A549 (cell line): ENCODE measurements at regions not wholly inside any gene's neighbourhood (a gene's known extent, or its start where the extent isn't known, plus 50 kb on each side); places are given as distances from the start of the nearest gene placed in this dataset.
"Not testable (repeated sequence)": the region's sequence is repeated elsewhere in the genome, so short reads cannot be mapped to it uniquely, and the experiment has no call there.

Experiments used
- ATAC-seq, 2 experiments: fragments of 200-7000 bp in 1 of 2; fragments of >200 bp in 1 of 2; cut with Nextera tagmentation in 1 of 2; cut with Tn5 transposase in 1 of 2; 3 replicates each; pipeline versions ENCODE4 v1.8.0 to v1.9.1; 2018 to 2020; ENCODE audit warnings: mild to moderate bottlenecking in 1 of 2, moderate library complexity in 1 of 2
- CTCF ChIA-PET: fragments of 300-600 bp; sonication (Branson Sonifier 250); formaldehyde crosslinking; extraction: SDS; loops from one replicate; lab custom pipeline; 2021; ENCODE audit warnings: antibody characterized with exemption, inconsistent platforms; lab: Yijun Ruan, JAX
- POLR2A ChIA-PET: fragments of 350-600 bp; formaldehyde crosslinking; extraction: SDS; loops from one replicate; lab custom pipeline; 2021; ENCODE audit warnings: antibody characterized with exemption, inconsistent platforms; lab: Yijun Ruan, JAX
- DNase-seq, 2 experiments: peaks; one replicate each; pipeline versions ENCODE4 v3.0.0 to v3.0.0-alpha.2; 2011 to 2016; ENCODE audit warnings: low read depth in 1 of 2, low spot score in 1 of 2
- FAIRE-seq: peaks from 2 replicates; lab custom pipeline; 2011; peaks lifted over from hg19 to GRCh38; lab: Jason Lieb, UNC
- H3K27ac ChIP-seq, 2 experiments: fragments of >200 bp; sonication (Bioruptor Twin); formaldehyde crosslinking; 3 replicates each; pipeline ENCODE4 v1.5.1; 2016 to 2017
- H3K4me1 ChIP-seq: fragments of >200 bp; sonication (Bioruptor Twin); formaldehyde crosslinking; 3 replicates; pipeline ENCODE4 v1.6.1; 2016
- H3K4me2 ChIP-seq: fragments of >200 bp; sonication (Bioruptor Twin); formaldehyde crosslinking; 3 replicates; pipeline ENCODE4 v1.6.1; 2016
- H3K4me3 ChIP-seq: fragments of >200 bp; sonication (Bioruptor Twin); formaldehyde crosslinking; 3 replicates; pipeline ENCODE4 v1.5.1; 2016
- H3K9me3 ChIP-seq: fragments of >200 bp; sonication (Bioruptor Twin); formaldehyde crosslinking; 3 replicates; pipeline ENCODE4 v1.6.1; 2016
- CHD2 ChIP-seq: fragments of 150-350 bp; IDR thresholded peaks from 2 replicates; pipeline ENCODE4 v1.6.1; 2014; ENCODE audit warnings: low read length; ENCODE audit not compliant: partially characterized antibody
- CHD4 ChIP-seq: fragments of 200-600 bp; sonication (generic); IDR thresholded peaks from 2 replicates; pipeline ENCODE4 v1.6.1; 2016; ENCODE audit warnings: antibody characterized with exemption, mild to moderate bottlenecking, borderline replicate concordance
- EHF ChIP-seq: fragments of 250-450 bp; sonication (Bioruptor Pico); IDR thresholded peaks from 2 replicates; pipeline ENCODE4 v1.5.0; 2020; ENCODE audit warnings: mild to moderate bottlenecking
- FOSB ChIP-seq: fragments of 250-450 bp; sonication (Bioruptor Pico); IDR thresholded peaks from 2 replicates; pipeline ENCODE4 v1.5.0; 2020; ENCODE audit warnings: mild to moderate bottlenecking, moderate library complexity
- HOXB13 ChIP-seq: fragments of 250-450 bp; sonication (Bioruptor Pico); IDR thresholded peaks from 2 replicates; pipeline ENCODE4 v1.5.0; 2020; ENCODE audit warnings: low read depth, mild to moderate bottlenecking, moderate library complexity
- HOXB5 ChIP-seq: fragments of 250-450 bp; sonication (Bioruptor Pico); IDR thresholded peaks from 2 replicates; pipeline ENCODE4 v1.5.0; 2020; ENCODE audit warnings: mild to moderate bottlenecking, moderate library complexity
- JUN ChIP-seq, 2 experiments: fragments of >200 bp; sonication (Bioruptor Twin); formaldehyde crosslinking; IDR thresholded peaks; 2 replicates in 1 of 2; 3 replicates in 1 of 2; pipeline ENCODE4 v1.6.1; 2016 to 2017
- JUNB ChIP-seq: fragments of >200 bp; sonication (Bioruptor Twin); formaldehyde crosslinking; IDR thresholded peaks from 2 replicates; pipeline ENCODE4 v1.6.1; 2016
- KDM5A ChIP-seq: fragments of 200-600 bp; sonication (generic); IDR thresholded peaks from 2 replicates; pipeline ENCODE4 v1.6.1; 2016; ENCODE audit warnings: antibody characterized with exemption, mild to moderate bottlenecking
- MAZ ChIP-seq: fragments of 150-350 bp; IDR thresholded peaks from 2 replicates; pipeline ENCODE4 v1.6.1; 2014; ENCODE audit warnings: antibody characterized with exemption, low read depth, low read length, borderline replicate concordance
- RAD21 ChIP-seq, 2 experiments: fragments of >200 bp in 1 of 2; sonication (Bioruptor Twin) in 1 of 2; formaldehyde crosslinking in 1 of 2; IDR thresholded peaks in 1 of 2; conservative IDR thresholded peaks in 1 of 2; 2 replicates in 1 of 2; 3 replicates in 1 of 2; pipeline ENCODE4 v1.6.1; 2012 to 2018; ENCODE audit warnings: inconsistent platforms in 1 of 2
- ZC3H11A ChIP-seq: fragments of 450-650 bp; IDR thresholded peaks from 2 replicates; pipeline ENCODE4 v1.6.1; 2014; ENCODE audit warnings: antibody characterized with exemption, mild to moderate bottlenecking
- ZNF302 ChIP-seq: fragments of 250-450 bp; sonication (Bioruptor Pico); IDR thresholded peaks from 2 replicates; pipeline ENCODE4 v1.9.0; 2021; ENCODE audit warnings: inconsistent platforms, mild to moderate bottlenecking, moderate library complexity
- ZSCAN20 ChIP-seq: fragments of 250-450 bp; sonication (Bioruptor Pico); IDR thresholded peaks from 2 replicates; pipeline ENCODE4 v1.8.0; 2022; ENCODE audit warnings: mild to moderate bottlenecking, moderate library complexity
- WGBS: methylation state at CpG from one replicate; pipeline ENCODE4 v1.1.6; 2017; ENCODE audit errors: missing lambda C conversion rate; 5-methylcytosine and 5-hydroxymethylcytosine counted together
- TF ChIP-seq, protein P1 (sequence below): fragments of >200 bp; sonication (Bioruptor Twin); formaldehyde crosslinking; IDR thresholded peaks from 2 replicates; pipeline ENCODE4 v1.6.1; 2016
- TF ChIP-seq, protein P2 (sequence below): fragments of 200-600 bp; sonication (generic); IDR thresholded peaks from 2 replicates; pipeline ENCODE4 v1.6.1; 2016; ENCODE audit warnings: antibody characterized with exemption, mild to moderate bottlenecking, moderate library complexity
- TF ChIP-seq, protein P3 (sequence below): IDR thresholded peaks from 2 replicates; pipeline ENCODE4 v1.6.1; 2012
- TF ChIP-seq, protein P4 (sequence below): IDR thresholded peaks from 2 replicates; pipeline ENCODE4 v1.6.1; 2012; ENCODE audit warnings: low read depth, borderline replicate concordance

DNA sequence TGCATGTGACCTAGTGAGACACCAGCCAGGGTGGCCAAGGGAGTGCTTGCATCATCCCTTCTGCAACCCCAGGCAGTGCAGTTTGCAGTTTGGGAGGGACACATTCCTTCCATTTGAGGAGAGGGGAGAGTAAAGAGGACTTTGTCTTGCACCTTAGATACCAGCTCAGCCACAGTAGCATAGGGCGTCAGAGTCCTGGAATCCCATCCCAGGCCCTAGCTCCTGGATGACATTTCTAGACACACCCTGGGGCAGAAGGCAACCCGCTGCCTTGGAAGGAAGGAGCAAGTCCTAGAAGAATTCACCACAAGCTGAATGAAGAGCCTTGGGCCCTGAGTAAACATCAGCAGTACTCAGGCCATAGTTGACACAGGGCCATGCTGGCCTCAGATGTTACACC, 680.4 kb upstream of the IMPG1 start:
- no peak overlapping the region for H3K27ac ChIP-seq
- FAIRE-seq = no peak
- POLR2A ChIA-PET = no interaction called here
- H3K4me3 ChIP-seq = no peak overlapping the region
- no peak for DNase-seq
- ATAC-seq = no peak
- no peak overlapping the region for H3K4me2 ChIP-seq
- no CpG with 5 or more reads among the region's 2 CpGs for WGBS
- no peaks in the 10 kb centered on the region for H3K4me1 ChIP-seq
- H3K9me3 ChIP-seq = no peaks in the 10 kb centered on the region
- TF ChIP-seq HOXB13 (no peak), KDM5A (no peak)
- CTCF ChIA-PET = no interaction called here

DNA sequence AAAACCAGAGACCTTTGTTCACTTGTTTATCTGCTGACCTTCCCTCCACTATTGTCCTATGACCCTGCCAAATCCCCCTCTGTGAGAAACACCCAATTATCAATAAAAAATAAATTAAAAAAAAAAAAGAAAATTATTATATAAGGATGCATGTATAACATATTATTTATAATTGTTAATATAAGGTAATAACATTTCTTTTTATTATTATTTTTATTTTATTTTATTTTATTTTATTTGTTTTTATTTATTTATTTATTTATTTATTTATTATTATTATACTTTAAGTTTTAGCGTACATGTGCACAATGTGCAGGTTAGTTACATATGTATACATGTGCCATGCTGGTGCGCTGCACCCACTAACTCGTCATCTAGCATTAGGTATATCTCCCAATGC, 672.9 kb upstream of the IMPG1 start:
- DNase-seq, ATAC-seq, H3K4me2 ChIP-seq, POLR2A ChIA-PET, H3K4me3 ChIP-seq, H3K4me1 ChIP-seq, CTCF ChIA-PET, H3K9me3 ChIP-seq, H3K27ac ChIP-seq, FAIRE-seq: not testable (repeated sequence)
- no CpG with 5 or more reads among the region's 3 CpGs for WGBS

DNA sequence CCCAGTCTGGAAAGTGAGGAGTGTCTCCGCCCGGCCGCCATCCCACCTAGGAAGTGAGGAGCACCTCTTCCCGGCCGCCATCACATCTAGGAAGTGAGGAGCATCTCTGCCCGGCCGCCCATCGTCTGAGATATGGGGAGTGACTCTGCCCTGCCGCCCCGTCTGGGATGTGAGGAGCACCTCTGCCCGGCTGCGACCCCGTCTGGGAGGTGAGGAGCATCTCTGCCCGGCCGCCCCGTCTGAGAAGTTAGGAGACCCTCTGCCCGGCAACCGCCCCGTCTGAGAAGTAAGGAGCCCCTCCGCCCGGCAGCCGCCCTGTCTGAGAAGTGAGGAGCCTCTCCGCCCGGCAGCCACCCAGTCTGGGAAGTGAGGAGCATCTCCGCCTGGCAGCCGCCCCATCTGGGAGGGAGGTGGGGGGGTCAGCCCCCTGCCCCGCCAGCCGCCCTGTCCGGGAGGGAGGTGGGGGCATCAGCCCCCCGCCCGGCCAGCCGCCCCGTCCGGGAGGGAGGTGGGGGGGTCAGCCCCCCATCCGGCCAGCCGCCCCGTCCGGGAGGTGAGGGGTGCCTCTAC, 671.8 kb upstream of the IMPG1 start:
- CTCF ChIA-PET, DNase-seq, H3K4me1 ChIP-seq, H3K27ac ChIP-seq, H3K4me2 ChIP-seq, H3K4me3 ChIP-seq, ATAC-seq, H3K9me3 ChIP-seq, POLR2A ChIA-PET, FAIRE-seq: not testable (repeated sequence)
- no CpG with 5 or more reads among the region's 38 CpGs for WGBS

DNA sequence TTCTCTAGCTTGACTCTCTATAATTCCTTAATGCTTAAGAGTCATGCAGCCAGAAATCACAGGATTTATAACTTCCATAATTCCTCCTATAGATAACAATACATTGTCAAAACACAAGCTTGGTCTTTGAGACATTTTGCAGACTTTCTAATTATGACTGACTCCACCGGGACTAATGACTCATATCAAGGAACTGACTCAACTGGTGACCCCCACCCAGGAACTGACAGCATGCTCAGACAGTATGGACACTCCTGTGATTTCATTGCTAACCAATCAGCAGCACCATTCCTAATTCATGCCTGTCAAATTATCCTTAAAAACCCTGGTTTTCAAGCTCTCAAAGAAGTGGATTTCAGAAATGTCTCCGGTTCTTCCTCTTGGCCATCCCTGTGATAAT, 670.5 kb upstream of the IMPG1 start:
- no CpG with 5 or more reads among the region's 2 CpGs for WGBS
- DNase-seq (no peak), ATAC-seq (no peak), FAIRE-seq (no peak)
- no peak overlapping the region for H3K4me3 ChIP-seq
- no peaks in the 10 kb centered on the region for H3K9me3 ChIP-seq
- H3K4me2 ChIP-seq = no peak overlapping the region
- ChIA-PET POLR2A (no interaction called here), CTCF (no interaction called here)
- H3K4me1 ChIP-seq = no peaks in the 10 kb centered on the region
- H3K27ac ChIP-seq = no peak overlapping the region
- TF ChIP-seq JUNB (no peak), FOSB (CRISPR knock-in tag) (no peak), ZSCAN20 (CRISPR knock-in tag) (no peak), CHD2 (no peak), EHF (CRISPR knock-in tag) (no peak), ZNF302 (CRISPR knock-in tag) (no peak), RAD21 (conservative IDR thresholded peaks at IDR 0.05 in 1 of 2, IDR thresholded peaks at IDR 0.05 in 1 of 2) (no peak), MAZ (no peak), HOXB5 (CRISPR knock-in tag) (no peak), ZC3H11A (no peak), JUN (IDR thresholded peaks at IDR 0.05) (no peak), CHD4 (no peak)
- TF ChIP-seq, protein P1, sequence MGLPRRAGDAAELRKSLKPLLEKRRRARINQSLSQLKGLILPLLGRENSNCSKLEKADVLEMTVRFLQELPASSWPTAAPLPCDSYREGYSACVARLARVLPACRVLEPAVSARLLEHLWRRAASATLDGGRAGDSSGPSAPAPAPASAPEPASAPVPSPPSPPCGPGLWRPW = no peak
- TF ChIP-seq, protein P2, sequence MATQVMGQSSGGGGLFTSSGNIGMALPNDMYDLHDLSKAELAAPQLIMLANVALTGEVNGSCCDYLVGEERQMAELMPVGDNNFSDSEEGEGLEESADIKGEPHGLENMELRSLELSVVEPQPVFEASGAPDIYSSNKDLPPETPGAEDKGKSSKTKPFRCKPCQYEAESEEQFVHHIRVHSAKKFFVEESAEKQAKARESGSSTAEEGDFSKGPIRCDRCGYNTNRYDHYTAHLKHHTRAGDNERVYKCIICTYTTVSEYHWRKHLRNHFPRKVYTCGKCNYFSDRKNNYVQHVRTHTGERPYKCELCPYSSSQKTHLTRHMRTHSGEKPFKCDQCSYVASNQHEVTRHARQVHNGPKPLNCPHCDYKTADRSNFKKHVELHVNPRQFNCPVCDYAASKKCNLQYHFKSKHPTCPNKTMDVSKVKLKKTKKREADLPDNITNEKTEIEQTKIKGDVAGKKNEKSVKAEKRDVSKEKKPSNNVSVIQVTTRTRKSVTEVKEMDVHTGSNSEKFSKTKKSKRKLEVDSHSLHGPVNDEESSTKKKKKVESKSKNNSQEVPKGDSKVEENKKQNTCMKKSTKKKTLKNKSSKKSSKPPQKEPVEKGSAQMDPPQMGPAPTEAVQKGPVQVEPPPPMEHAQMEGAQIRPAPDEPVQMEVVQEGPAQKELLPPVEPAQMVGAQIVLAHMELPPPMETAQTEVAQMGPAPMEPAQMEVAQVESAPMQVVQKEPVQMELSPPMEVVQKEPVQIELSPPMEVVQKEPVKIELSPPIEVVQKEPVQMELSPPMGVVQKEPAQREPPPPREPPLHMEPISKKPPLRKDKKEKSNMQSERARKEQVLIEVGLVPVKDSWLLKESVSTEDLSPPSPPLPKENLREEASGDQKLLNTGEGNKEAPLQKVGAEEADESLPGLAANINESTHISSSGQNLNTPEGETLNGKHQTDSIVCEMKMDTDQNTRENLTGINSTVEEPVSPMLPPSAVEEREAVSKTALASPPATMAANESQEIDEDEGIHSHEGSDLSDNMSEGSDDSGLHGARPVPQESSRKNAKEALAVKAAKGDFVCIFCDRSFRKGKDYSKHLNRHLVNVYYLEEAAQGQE = no peak
- TF ChIP-seq, protein P3, sequence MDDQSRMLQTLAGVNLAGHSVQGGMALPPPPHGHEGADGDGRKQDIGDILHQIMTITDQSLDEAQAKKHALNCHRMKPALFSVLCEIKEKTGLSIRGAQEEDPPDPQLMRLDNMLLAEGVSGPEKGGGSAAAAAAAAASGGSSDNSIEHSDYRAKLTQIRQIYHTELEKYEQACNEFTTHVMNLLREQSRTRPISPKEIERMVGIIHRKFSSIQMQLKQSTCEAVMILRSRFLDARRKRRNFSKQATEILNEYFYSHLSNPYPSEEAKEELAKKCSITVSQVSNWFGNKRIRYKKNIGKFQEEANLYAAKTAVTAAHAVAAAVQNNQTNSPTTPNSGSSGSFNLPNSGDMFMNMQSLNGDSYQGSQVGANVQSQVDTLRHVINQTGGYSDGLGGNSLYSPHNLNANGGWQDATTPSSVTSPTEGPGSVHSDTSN = no peak
- TF ChIP-seq, protein P4, sequence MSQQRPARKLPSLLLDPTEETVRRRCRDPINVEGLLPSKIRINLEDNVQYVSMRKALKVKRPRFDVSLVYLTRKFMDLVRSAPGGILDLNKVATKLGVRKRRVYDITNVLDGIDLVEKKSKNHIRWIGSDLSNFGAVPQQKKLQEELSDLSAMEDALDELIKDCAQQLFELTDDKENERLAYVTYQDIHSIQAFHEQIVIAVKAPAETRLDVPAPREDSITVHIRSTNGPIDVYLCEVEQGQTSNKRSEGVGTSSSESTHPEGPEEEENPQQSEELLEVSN = no peak
